SK-N-SH (cell line): ENCODE measurements at regions not wholly inside any gene's neighbourhood (a gene's known extent, or its start where the extent isn't known, plus 50 kb on each side); places are given as distances from the start of the nearest gene placed in this dataset.

ENCODE experiments used
- CTCF ChIP-seq: fragments of 200-600 bp; sonication (generic); IDR thresholded peaks from 2 replicates; pipeline ENCODE4 v1.6.1; 2017; ENCODE audit warnings: antibody characterized with exemption, mild to moderate bottlenecking, moderate library complexity
- EP300 ChIP-seq, 2 experiments: IDR thresholded peaks; 2 replicates each; pipeline versions ENCODE4 v1.4.0 to v1.6.1; 2012; ENCODE audit warnings: borderline replicate concordance in 1 of 2, low read depth in 1 of 2, low read length in 1 of 2
- FOXJ3 ChIP-seq: sonication (generic); formaldehyde crosslinking; IDR thresholded peaks from 2 replicates; pipeline ENCODE4 v1.5.1; 2020; ENCODE audit warnings: mild to moderate bottlenecking, missing genetic modification reagents
- GATA2 ChIP-seq: sonication (generic); formaldehyde crosslinking; IDR thresholded peaks from 2 replicates; pipeline ENCODE4 v1.5.0; 2020; ENCODE audit warnings: mild to moderate bottlenecking, missing genetic modification reagents
- PBX3 ChIP-seq: IDR thresholded peaks from 2 replicates; pipeline ENCODE4; 2012
- POLR2AphosphoS5 ChIP-seq: IDR thresholded peaks from 2 replicates; pipeline ENCODE4 v1.6.1; 2012; ENCODE audit warnings: low read depth, low read length
- RAD21 ChIP-seq: IDR thresholded peaks from 2 replicates; pipeline ENCODE4 v1.6.1; 2012; ENCODE audit warnings: mild to moderate bottlenecking, low read length
- RCOR1 ChIP-seq: fragments of 150-350 bp; IDR thresholded peaks from 2 replicates; pipeline ENCODE4 v1.6.1; 2017; ENCODE audit warnings: antibody characterized with exemption, low read length
- SMC3 ChIP-seq: IDR thresholded peaks from 2 replicates; pipeline ENCODE4 v1.6.1; 2012; ENCODE audit warnings: low read depth, low read length, improper control_type of control experiment
- TAF1 ChIP-seq: IDR thresholded peaks from 2 replicates; pipeline ENCODE4 v1.6.1; 2012; ENCODE audit warnings: low read depth, mild to moderate bottlenecking, low read length, moderate library complexity, borderline replicate concordance
- ZBTB33 ChIP-seq: IDR thresholded peaks from 2 replicates; pipeline ENCODE4 v1.4.0; 2012; ENCODE audit warnings: low read depth, borderline replicate concordance

GRCh38 chr11:129580278-129580677 is 204.6 kb downstream of the BARX2 start:
- no peak for TF ChIP-seq CTCF
- no peak for TF ChIP-seq TAF1
- TF ChIP-seq PBX3, result no peak
- no peak for TF ChIP-seq GATA2
- TF ChIP-seq FOXJ3 (CRISPR knock-in tag), result no peak
- no peak for TF ChIP-seq POLR2AphosphoS5
- TF ChIP-seq ZBTB33, result no peak
- no peak for TF ChIP-seq RAD21
- TF ChIP-seq EP300 (IDR thresholded peaks at IDR 0.05; ENCODE audit: borderline replicate concordance in 1 of 2, low read depth in 1 of 2, low read length in 1 of 2), result no peak
- no peak for TF ChIP-seq RCOR1
- TF ChIP-seq SMC3, result no peak
